ENCODE measurements at regions not wholly inside any gene's neighbourhood (a gene's known extent, or its start where the extent isn't known, plus 50 kb on each side); places are given as distances from the start of the nearest gene placed in this dataset.

DNA sequence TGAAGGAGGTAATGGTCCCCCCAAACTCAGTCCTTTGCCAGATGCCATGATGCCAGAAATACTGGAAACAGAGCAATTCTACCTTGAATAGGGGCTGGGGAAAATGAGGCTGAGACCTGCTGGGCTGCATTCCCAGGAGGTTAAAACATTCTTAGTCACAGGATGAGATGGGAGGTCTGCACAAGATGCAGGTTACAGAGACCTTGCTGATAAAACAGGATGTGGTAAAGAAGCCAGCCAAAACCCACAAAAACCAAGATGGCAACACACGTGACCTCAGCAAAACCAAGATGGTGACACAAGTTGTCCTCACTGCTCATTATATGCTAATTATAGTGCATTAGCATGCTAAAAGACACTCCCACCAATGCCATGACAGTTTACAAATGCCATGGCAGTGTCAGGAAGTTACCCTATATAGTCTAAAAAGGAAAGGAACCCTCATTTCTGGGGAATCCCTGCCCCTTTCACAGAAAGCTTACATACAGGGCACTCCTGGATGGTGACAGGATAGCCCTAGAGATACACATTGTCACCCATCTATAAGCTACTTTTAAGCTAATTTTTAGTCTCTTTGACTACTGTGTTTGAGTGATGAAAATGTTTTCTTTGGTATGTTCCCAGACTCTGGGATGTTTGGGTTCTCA is 979.7 kb downstream of the TBC1D32 start:
- TF ChIP-seq, protein P1, sequence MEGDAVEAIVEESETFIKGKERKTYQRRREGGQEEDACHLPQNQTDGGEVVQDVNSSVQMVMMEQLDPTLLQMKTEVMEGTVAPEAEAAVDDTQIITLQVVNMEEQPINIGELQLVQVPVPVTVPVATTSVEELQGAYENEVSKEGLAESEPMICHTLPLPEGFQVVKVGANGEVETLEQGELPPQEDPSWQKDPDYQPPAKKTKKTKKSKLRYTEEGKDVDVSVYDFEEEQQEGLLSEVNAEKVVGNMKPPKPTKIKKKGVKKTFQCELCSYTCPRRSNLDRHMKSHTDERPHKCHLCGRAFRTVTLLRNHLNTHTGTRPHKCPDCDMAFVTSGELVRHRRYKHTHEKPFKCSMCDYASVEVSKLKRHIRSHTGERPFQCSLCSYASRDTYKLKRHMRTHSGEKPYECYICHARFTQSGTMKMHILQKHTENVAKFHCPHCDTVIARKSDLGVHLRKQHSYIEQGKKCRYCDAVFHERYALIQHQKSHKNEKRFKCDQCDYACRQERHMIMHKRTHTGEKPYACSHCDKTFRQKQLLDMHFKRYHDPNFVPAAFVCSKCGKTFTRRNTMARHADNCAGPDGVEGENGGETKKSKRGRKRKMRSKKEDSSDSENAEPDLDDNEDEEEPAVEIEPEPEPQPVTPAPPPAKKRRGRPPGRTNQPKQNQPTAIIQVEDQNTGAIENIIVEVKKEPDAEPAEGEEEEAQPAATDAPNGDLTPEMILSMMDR (IDR thresholded peaks at IDR 0.05): no peak
- no peak overlapping the region for H3K27ac ChIP-seq
- H3K4me3 ChIP-seq: no peak overlapping the region
- no peak for DNase-seq (ENCODE audit: low spot score)

DNA sequence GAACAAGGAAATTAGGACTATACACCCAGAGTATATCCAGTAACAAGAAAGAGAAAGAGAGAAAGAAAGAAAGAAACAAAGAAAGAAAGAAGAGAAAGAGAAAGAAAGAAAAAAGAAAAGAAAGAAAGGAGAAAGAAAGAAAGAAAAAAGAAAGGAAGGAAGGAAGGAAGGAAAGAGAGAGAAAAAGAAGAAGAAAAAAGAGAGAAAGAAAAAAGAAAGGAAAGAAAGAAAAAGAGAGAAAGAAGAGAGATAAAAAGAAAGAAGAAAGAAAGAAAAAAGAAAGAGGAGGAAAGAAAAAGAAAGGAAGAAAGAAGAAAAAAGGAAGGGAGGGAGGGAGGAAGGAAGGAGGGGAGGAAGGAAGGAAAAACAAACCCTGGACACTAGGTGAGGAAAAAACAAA is 981.8 kb downstream of the TBC1D32 start:
- Histone ChIP-seq H3K27ac (no peak overlapping the region), H3K4me3 (no peak overlapping the region)
- TF ChIP-seq, protein P1 (IDR thresholded peaks at IDR 0.05): no peak
- no peak for DNase-seq (ENCODE audit: low spot score)

DNA sequence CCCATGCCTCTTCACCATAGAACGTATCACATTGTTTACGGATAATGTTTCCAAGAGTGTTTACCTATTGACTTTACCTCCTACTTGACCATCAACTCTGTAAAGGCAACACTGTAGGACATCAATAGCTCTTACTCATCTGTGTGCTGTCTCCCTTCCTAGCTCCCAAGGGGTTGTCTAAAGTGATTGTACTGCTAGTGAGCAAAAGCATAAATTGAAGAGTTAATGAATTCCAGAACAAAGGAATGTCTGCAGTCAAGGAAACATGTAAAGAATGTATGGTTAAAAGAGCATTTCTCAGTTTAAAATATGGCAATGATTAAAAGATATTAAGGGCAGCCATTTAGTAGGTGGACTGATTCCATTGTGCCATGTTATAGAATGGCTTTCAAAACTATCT is 985.4 kb downstream of the TBC1D32 start:
- DNase-seq (ENCODE audit: low spot score): no peak
- TF ChIP-seq, protein P1 (IDR thresholded peaks at IDR 0.05): no peak
- Histone ChIP-seq H3K27ac (no peak overlapping the region), H3K4me3 (no peak overlapping the region)

DNA sequence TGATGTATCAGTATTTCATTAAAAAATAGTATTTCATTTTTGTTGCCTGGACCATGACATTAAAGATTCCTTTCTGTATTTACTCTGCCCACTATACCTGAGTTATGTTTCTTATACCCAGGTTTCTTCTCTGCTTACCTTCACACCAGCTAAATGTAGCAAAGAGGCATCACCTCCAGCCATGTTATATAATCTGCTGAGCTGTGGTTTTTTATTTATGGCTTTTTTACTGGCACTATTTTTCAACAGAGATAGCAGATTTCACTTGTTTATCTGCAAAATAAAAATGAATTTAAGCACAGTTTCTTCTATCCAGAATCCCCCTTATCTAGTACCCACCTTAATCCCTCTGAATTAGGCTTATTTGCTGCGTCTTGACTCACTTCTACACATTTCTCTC is 979.0 kb upstream of the MAN1A1 start:
- no peak for DNase-seq (ENCODE audit: low spot score)
- Histone ChIP-seq H3K4me3 (no peak overlapping the region), H3K27ac (no peak overlapping the region)
- TF ChIP-seq, protein P1 (IDR thresholded peaks at IDR 0.05): no peak

DNA sequence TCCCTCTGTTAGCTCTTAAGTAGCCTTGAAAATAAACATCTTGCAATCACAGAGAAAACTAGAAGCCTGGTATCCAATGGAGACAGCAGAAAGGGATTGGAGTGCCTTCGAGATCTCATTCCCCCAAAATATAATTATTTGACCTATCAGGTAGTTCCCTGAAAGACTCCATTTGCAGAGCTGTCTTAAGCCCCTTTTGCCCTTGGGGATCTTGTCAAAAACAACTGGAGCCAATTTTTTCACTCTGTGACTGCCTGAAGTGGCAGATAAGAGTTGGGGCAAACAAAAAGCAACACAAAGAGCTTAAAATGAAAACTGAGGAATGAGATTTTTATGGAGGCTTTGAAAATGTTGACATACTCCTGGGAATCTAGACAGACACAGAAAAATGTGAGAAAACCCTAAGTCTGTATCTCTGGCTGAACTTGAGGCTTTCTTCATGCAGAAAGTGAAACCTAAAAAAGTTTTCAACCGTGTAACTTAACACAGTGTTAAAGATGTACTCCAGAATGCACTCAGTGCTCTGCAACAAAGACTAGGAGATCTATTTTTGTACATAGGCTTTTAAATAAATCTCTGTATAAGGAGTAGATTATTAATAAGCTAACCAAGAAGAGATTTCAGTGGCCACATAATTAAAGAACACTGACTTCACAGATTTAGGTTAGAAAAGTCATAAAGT is 971.1 kb upstream of the MAN1A1 start:
- TF ChIP-seq, protein P1 (IDR thresholded peaks at IDR 0.05): no peak
- no peak overlapping the region for H3K27ac ChIP-seq
- H3K4me3 ChIP-seq: no peak overlapping the region
- DNase-seq (ENCODE audit: low spot score): no peak

DNA sequence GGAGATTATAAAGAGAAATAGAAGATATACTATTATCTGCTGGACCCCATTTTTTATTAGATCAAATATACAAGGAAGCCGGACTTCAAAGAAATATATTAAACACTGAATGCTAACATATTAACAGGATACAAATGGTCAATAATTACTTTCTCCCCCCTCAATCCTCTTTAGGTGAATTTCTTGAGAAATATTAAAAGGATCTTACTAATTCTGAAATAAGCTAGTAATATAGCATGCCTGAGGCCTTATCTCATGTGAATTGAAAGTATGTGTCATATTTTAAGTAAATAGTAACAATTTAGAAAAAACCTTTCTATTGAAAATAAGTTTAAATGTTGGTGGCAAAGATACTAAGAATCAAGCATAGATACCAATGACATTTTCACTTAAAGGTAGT is 954.7 kb upstream of the MAN1A1 start:
- no peak overlapping the region for H3K27ac ChIP-seq
- DNase-seq (ENCODE audit: low spot score): no peak
- TF ChIP-seq, protein P1 (IDR thresholded peaks at IDR 0.05): no peak
- no peak overlapping the region for H3K4me3 ChIP-seq

DNA sequence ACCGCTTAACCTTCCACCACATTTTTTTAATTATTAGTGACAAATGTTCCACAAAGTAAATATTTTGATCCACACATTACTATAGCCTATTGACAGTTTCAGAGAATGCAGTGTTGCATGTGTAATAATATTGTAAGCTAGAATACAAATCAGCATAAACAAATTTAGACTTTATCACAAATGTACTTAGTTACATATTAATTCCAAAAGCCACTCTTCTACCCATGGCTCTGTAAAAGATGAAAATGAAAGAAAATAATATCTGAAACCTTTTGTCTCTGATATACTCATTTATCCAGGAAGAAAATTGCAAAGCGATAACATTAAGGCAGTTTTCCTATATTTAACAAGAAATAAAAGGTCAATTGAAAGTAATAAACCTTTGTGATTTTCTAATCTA is 954.0 kb upstream of the MAN1A1 start:
- Histone ChIP-seq H3K4me3 (no peak overlapping the region), H3K27ac (no peak overlapping the region)
- DNase-seq (ENCODE audit: low spot score): no peak
- TF ChIP-seq, protein P1 (IDR thresholded peaks at IDR 0.05): no peak
